DND-41 (cell line): ENCODE measurements at regions not wholly inside any gene's neighbourhood (a gene's known extent, or its start where the extent isn't known, plus 50 kb on each side); places are given as distances from the start of the nearest gene placed in this dataset.
"Not testable (repeated sequence)": the region's sequence is repeated elsewhere in the genome, so short reads cannot be mapped to it uniquely, and the experiment has no call there.

Experiments
- CTCF ChIP-seq: IDR thresholded peaks from 2 replicates; pipeline ENCODE4 v1.5.1; 2012; ENCODE audit warnings: borderline replicate concordance, low read length, moderate library complexity, mild to moderate bottlenecking; ENCODE audit not compliant: poor library complexity, severe bottlenecking; ENCODE audit errors: extremely low read depth
- EZH2 ChIP-seq: IDR thresholded peaks from 3 replicates; pipeline ENCODE4 v1.6.1; 2012; ENCODE audit warnings: borderline replicate concordance, low read depth, mild to moderate bottlenecking, moderate library complexity, low read length, inconsistent platforms; ENCODE audit not compliant: severe bottlenecking

GRCh38 chr1:214870426-214870825, 212.1 kb upstream of the KCNK2 start:
- TF ChIP-seq EZH2, CTCF: not testable (repeated sequence)
